ENCODE measurements at regions not wholly inside any gene's neighbourhood (a gene's known extent, or its start where the extent isn't known, plus 50 kb on each side); places are given as distances from the start of the nearest gene placed in this dataset.

DNA sequence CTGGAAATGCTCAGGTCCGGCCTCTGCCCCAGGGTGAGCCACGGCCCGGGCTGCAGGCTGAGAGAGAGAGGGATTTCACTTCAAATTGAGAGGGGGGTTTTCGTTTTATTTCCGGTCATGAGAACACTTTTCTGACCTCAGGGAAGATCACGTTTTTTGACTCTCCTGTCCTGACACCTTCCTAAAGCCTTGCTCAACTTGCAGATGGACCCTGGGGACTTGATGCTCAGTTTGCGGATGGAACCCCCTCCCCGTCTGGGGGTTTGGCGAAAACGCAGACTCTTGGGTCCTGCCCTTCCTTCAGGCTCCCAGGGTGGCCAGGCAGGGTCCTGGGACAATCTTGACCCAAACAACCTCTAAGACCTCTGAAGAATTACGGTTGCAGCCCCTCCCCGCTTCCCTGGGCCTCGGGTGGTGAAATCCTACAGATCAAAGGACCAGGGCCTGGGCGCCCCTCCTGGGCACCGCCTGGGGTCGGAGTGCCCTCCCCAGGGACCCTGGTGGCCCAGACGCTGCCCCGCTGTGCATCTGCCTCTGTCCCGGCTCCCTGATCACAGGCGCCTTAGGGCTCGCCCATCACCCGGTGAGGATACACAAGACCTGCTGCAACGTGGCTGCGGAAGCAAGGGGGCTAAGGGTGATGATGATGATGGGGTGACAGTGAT, 148.2 kb downstream of the ERMARD start:
- H3K9me3 ChIP-seq (ENCODE audit: insufficient read depth, low read length) = no peaks in the 10 kb centered on the region
- no peaks in the 10 kb centered on the region for H3K79me2 ChIP-seq (ENCODE audit: insufficient read depth, low read length)
- H3K27ac ChIP-seq (ENCODE audit: low read depth, low read length) = no peak overlapping the region
- TF ChIP-seq EZH2phosphoT487 (conservative IDR thresholded peaks at IDR 0.05; ENCODE audit: low read length) (no peak), CTCF (IDR thresholded peaks at IDR 0.05; ENCODE audit: insufficient read depth, low read length, poor library complexity, severe bottlenecking) (no peak)
- no peak overlapping the region for H3K4me2 ChIP-seq (ENCODE audit: low read depth, low read length, poor library complexity, severe bottlenecking)
- H3K4me3 ChIP-seq (ENCODE audit: insufficient read depth, low read length, poor library complexity, severe bottlenecking) = no peak overlapping the region
- H3F3A ChIP-seq (ENCODE audit: insufficient read depth) = no peaks in the 10 kb centered on the region
- H3K27me3 ChIP-seq (ENCODE audit: low read length) = no peaks in the 10 kb centered on the region
- no peaks in the 10 kb centered on the region for H3K9me2 ChIP-seq (replicated peaks; ENCODE audit: insufficient read depth, low read length)
- H4K20me1 ChIP-seq (ENCODE audit: low read depth, low read length) = no peaks in the 10 kb centered on the region
- H3K36me3 ChIP-seq (ENCODE audit: low read length) = no peaks in the 10 kb centered on the region
- no peak overlapping the region for H2AFZ ChIP-seq (ENCODE audit: low read depth, low read length, severe bottlenecking)
- H3K9ac ChIP-seq (ENCODE audit: low read length) = no peak overlapping the region

- no peaks in the 10 kb centered on the region for H3F3A ChIP-seq (ENCODE audit: insufficient read depth)
These were observed 147.5 kb downstream of the ERMARD start for GRCh38 chr6:169898788-169899480.

DNA sequence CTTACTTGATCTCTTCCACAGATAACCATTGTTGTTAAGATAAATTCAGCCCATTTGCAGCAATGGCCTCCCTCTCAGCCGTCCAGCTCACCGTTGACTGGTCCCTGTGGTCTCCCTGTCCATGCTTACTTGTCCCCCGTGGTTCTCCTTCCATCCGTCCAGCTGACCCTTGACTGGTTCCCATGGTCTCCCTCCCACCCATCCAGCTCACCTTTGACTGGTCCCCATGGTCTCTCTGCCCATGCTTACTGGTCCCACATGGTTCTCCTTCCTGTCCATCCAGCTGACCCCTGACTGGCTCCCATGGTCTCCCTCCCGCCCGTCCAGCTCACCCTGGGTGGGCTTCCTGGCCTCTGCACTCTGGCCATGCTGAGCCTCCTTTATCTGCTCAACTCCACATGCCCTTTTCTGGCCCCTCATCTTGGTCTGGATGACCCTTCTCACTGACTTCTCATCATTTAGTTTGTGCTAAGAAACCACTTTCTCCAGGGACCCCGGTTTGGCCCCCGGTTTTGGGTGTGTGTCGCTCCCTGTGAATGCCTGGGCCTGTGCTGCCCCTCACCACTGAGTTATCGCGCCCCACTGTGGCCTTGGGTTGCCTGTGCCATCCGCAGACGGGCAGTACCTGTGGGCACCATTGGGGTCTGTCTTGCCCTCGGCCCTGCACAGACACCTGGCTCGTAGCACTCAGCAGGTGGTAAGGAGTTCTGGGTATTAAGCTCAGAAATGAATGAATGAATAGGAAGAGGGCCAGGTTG, 146.4 kb downstream of the ERMARD start:
- H3K9me3 ChIP-seq (ENCODE audit: insufficient read depth, low read length) = no peaks in the 10 kb centered on the region
- H3K27me3 ChIP-seq (ENCODE audit: low read length) = no peaks in the 10 kb centered on the region
- H3K9me2 ChIP-seq (replicated peaks; ENCODE audit: insufficient read depth, low read length) = no peaks in the 10 kb centered on the region
- H3F3A ChIP-seq (ENCODE audit: insufficient read depth) = no peaks in the 10 kb centered on the region
- no peaks in the 10 kb centered on the region for H3K79me2 ChIP-seq (ENCODE audit: insufficient read depth, low read length)
- H3K4me2 ChIP-seq (ENCODE audit: low read depth, low read length, poor library complexity, severe bottlenecking) = no peak overlapping the region
- no peak overlapping the region for H3K9ac ChIP-seq (ENCODE audit: low read length)
- no peaks in the 10 kb centered on the region for H4K20me1 ChIP-seq (ENCODE audit: low read depth, low read length)
- H3K4me3 ChIP-seq (ENCODE audit: insufficient read depth, low read length, poor library complexity, severe bottlenecking) = no peak overlapping the region
- H3K36me3 ChIP-seq (ENCODE audit: low read length) = no peaks in the 10 kb centered on the region
- TF ChIP-seq CTCF (IDR thresholded peaks at IDR 0.05; ENCODE audit: insufficient read depth, low read length, poor library complexity, severe bottlenecking) (no peak), EZH2phosphoT487 (conservative IDR thresholded peaks at IDR 0.05; ENCODE audit: low read length) (no peak)
- H3K27ac ChIP-seq (ENCODE audit: low read depth, low read length) = no peak overlapping the region
- H2AFZ ChIP-seq (ENCODE audit: low read depth, low read length, severe bottlenecking) = no peak overlapping the region

More at GRCh38 chr6:169898788-169899480, 147.5 kb downstream of the ERMARD start:
- Histone ChIP-seq H3K9ac (ENCODE audit: low read length) (no peak overlapping the region), H4K20me1 (ENCODE audit: low read depth, low read length) (no peaks in the 10 kb centered on the region), H3K9me3 (ENCODE audit: insufficient read depth, low read length) (no peaks in the 10 kb centered on the region), H3K36me3 (ENCODE audit: low read length) (no peaks in the 10 kb centered on the region), H3K4me3 (ENCODE audit: insufficient read depth, low read length, poor library complexity, severe bottlenecking) (no peak overlapping the region), H3K27me3 (ENCODE audit: low read length) (no peaks in the 10 kb centered on the region), H3K79me2 (ENCODE audit: insufficient read depth, low read length) (no peaks in the 10 kb centered on the region), H2AFZ (ENCODE audit: low read depth, low read length, severe bottlenecking) (no peak overlapping the region), H3K27ac (ENCODE audit: low read depth, low read length) (no peak overlapping the region), H3K9me2 (replicated peaks; ENCODE audit: insufficient read depth, low read length) (no peaks in the 10 kb centered on the region), H3K4me2 (ENCODE audit: low read depth, low read length, poor library complexity, severe bottlenecking) (no peak overlapping the region)
- TF ChIP-seq EZH2phosphoT487 (conservative IDR thresholded peaks at IDR 0.05; ENCODE audit: low read length) = no peak
- no peak for TF ChIP-seq CTCF (IDR thresholded peaks at IDR 0.05; ENCODE audit: insufficient read depth, low read length, poor library complexity, severe bottlenecking)

Data from SU-DHL-6 (cell line).